ENCODE measurements at regions not wholly inside any gene's neighbourhood (a gene's known extent, or its start where the extent isn't known, plus 50 kb on each side); places are given as distances from the start of the nearest gene placed in this dataset.

DNA sequence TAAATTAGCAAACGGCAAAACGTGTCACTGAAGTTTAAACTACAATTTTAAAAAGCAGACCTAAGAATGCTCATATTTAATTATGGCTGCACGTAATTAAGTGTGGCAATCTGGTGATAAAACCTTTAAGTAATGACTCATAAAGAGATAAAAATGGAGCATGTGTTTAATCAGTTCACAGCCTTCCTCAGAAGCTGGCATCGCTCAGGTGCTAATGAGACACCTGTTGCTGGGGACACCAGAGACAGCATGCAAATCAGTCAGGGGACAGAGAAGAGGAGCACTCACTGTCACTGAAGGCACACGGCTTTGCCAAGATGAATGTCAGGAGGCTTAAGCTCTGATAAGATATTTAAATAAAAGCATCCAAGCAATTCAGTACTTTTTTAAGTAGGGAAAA lies 840.3 kb downstream of the GALC start:
- FAIRE-seq: no peak

- no peak for FAIRE-seq
Observed at GRCh38 chr14:87149583-87150354, 843.2 kb downstream of the GALC start.

DNA sequence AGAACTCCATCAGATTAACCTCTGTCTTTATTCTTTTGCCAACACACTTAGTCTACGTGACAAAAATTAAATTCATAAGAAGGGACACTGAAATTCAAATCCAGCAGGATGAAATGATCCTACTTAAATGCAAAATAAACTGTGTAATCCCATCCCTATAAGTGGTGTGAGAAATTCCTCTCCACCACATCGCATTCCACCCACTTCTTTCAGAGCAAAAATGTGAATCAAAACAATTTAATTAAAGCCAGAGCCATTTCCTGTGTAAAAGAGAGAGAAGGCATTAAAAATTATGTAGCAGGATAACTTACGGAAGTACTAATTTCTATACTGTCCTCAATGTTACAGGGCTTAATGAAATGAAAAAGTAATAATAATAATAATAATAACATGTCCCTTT lies 844.3 kb downstream of the GALC start:
- FAIRE-seq: no peak

DNA sequence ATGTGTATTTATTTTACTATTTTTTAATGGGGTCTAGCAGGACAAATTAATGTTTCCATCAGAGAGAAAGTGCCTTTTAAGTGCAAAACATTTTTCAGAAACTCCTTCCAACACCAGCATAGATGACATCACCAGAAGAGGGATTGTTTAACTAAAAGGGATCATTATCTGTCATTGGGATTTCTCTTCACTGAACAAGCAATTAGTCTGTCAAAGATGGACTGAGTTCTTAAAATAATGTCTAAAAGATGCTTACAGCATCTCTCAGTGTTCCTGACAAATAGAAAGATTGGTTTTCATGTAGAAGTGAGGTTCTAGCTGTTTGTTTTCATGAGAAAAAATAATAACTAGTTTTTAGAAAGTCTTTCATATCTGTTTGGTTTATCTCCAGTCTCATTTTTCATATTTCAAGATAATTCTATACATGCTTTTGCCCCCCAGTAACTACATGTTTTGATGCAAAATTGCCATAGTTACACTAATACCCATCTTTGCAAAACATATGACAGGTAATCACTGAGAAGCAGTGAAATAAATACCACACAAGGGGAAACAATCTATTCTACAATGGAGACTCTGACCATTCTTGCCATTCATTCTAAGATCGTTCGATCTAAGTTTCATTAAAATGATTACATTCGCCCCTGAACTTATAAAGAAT lies 850.3 kb downstream of the GALC start:
- no peak for FAIRE-seq

- FAIRE-seq: no peak
Observed at GRCh38 chr14:87141801-87142200, 851.2 kb downstream of the GALC start.

- no peak for FAIRE-seq
Observed at GRCh38 chr14:87139299-87139698, 853.7 kb downstream of the GALC start.

DNA sequence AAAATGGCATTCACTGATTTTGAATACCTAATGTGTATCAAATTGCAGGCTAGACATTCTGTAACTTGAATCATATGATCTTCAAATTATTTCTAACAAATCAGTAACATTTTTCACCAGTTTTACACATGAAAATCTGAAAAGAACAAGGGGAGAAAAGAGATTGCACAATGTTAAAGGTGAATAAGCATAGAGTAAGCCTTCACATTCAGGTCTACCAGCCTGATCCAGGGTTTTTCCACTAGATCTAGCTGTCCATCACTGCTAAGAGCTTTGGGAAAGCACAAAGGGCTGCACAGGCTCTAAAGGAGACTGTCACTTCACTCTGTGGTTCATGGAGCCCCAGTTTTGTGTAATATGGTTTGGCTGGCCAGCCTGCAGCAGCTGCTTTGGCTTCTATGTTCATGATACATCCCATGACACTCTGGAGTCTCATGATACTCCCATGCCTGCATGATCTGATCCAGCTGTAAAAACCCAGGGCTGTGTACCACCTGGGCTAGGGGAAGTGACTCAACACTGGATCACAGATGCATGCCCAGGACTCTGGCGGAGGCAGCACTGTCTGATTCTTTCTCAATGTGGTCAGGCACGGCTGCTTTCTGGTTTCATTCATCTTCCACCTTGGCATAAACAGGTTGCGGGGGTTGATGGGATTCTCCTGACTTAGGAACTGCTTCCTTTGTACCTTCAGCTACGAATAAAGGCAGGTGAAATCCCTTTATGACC lies 859.7 kb downstream of the GALC start:
- FAIRE-seq: no peak

- FAIRE-seq: no peak
Observed at GRCh38 chr14:87131879-87132278, 861.1 kb downstream of the GALC start.

DNA sequence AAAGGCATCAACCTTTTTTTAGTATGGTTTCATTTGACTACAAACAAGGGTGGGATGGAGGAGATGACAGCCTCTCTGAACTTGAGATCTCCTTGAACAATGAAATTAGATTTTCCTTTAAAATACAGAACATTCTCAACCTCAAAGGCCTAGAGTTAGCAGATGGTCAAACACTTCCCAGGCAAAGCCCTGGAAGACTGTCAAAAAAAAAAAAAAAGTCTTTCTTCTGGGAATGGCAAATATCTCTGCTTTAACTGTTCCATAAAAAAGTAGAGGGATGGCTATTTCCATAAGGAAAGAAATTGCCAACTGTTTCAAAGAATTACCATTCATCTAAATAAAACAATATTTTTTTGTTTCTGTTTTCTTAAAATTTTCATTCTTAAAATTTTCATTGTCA lies 870.8 kb downstream of the GALC start:
- no peak for FAIRE-seq

DNA sequence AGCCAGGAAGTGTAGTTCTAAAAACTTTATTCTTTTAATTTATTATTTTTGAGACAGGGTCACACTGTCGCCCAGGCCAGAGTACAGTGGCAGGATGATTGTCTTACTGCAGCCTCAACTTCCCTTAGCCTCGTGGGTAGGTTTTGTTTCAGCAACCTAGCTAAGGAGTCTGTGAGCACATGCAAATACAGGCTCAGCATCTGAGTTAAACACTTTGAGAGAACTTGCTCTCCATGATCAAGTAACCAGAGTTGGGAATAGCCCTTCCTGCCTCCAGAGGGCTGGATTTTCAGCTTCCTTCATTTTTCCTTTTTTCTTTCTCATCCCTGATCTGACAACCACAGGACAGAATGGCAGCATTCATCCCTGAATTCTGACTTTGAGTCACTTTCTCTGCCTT lies 871.3 kb downstream of the GALC start:
- FAIRE-seq: no peak

GRCh38 chr14:87115234-87115633 lies 877.7 kb downstream of the GALC start:
- FAIRE-seq: no peak

DNA sequence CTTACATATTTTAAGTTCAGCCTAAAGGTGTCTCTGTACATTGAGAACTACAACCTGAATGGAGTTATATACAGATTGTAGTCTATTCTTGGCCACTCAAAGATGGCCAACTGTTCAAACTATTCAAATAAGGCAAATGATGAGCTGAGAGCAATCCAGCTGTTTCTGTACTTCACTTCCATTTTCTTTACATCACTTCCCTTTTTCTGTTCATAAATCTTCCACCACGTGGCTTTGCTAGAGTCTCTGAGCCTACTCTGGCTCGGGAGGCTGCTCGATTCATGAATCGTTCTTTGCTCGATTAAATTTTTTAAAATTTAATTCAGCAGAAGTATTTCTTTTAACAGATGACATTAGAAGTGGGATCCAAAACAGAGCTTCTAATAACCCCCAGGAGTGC lies 879.7 kb downstream of the GALC start:
- no peak for FAIRE-seq

DNA sequence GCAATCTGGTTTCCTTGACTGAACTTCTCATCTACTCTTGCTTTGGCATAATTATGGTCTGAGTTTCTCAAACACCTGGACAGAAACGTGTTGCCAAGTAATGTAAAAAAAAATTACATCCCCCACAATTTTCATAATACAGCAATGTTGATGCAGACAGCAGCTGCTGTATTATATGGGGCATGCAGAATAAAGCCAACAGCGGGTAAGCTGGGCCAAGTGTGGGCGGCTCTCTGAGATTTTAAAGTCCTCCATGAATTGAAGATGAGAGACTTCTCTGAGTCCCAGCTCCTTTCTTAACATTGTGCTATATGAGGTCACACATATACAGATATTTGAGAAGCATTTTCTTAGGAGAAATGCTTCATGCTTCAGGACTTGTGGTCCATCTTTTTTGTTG lies 881.2 kb downstream of the GALC start:
- FAIRE-seq: no peak

DNA sequence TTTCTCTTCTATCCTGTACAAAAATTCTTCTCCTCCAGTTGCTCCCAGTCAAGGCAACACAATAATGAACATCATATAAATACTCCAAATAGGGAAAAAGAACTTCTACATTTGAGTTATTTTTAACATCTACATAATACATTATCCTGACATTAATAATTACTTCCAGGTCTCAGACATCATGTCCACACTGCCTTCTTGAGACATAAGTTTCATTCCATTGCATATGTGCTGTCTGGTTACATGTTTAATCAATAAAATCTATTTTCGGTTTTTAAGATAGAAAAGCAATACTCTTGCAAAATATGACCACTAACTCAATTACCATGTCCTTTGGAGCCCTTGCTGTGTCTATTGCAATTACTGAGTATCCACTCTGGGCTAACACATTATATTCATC lies 881.9 kb downstream of the GALC start:
- no peak for FAIRE-seq

DNA sequence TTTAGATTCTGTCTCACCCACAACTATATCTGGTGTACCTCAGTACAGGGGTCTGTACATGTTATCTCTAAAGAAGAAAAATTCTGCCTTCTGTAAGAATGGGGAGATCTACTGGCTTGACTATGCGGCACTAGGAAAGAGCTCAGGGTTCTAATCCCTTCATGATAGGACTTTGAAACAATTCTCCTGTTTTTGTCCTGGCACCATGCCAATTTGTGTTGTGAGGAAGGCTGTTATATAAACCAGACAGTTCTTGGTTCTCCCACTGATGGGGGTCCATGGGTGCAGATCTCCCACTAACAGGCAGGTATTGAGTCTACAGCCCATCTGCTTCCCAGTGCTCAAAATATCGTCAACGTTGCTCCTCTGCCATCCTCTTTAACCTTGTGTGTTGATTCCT lies 883.7 kb downstream of the GALC start:
- no peak for FAIRE-seq

GRCh38 chr14:87108726-87109125 lies 884.3 kb downstream of the GALC start:
- FAIRE-seq: no peak

- FAIRE-seq: no peak
Observed at GRCh38 chr14:87102811-87103378, 890.1 kb downstream of the GALC start.

DNA sequence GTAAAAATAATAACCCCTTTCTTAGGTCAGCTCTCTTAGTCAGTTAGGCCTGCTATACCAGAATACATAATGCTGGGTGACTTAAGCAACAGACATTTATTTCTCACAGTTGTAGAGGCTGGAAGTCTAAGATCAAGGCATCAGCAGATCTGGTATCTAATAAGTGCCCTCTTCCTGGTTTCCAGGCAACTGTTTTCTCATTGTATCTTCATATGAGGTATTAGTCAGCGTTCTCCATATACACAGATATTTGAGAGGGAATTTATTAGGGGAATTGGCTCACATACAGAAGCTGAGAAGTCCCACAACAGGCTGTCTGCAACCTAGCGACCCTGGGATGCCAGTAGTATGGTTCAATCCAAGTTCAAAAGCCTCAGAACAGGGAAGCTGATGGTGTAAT lies 896.0 kb downstream of the GALC start:
- FAIRE-seq: no peak

- no peak for FAIRE-seq
Observed at GRCh38 chr14:87094913-87095312, 898.1 kb downstream of the GALC start.

DNA sequence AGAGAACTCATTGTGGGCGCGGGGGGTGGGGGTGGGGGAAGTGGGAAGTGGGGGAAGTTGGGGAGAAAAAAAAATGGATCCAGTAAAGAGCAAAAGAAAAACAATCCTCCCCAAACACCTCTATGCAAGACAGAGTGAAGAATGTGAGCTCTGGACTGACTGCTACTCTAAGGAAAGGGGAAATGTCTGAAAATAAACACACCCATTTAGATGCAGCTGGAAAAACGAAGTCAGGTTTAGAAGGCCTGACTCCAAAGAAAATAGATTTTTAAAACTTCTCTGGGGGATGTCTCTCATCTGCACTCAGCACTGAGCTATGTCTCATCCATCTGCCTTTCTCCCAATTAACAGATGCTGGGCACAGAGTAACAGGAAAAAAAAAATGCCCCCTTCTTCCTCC lies 904.4 kb downstream of the GALC start:
- no peak for FAIRE-seq

- FAIRE-seq: no peak
Observed at GRCh38 chr14:87087881-87088280, 905.1 kb downstream of the GALC start.

GRCh38 chr14:87084908-87085307 lies 908.1 kb downstream of the GALC start:
- no peak for FAIRE-seq

DNA sequence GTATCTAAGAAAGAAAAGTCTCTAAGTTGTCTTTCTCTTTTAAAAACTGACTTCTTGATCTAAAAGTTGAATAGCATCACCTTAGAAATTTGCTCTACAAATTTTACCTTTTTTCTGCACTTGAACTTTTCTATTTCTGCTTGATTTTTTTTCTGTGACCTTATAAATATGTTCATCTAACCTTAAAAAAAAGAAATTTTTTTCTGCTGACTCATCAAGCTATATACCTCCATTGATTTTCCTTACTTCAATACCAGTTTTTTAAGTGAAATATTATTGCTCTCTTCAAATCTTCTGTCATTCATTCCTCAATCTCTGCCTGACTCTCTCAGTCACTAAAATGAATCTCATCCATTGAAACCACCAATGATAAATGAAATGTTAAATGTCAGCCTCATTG lies 910.1 kb downstream of the GALC start:
- FAIRE-seq: no peak

GRCh38 chr14:87081004-87081403 lies 912.0 kb downstream of the GALC start:
- FAIRE-seq: no peak
